Endothelial cell of umbilical vein (primary cell): ENCODE measurements at regions not wholly inside any gene's neighbourhood (a gene's known extent, or its start where the extent isn't known, plus 50 kb on each side); places are given as distances from the start of the nearest gene placed in this dataset.

Experiments
- BruUV-seq: library from RNA; stranded (reverse); fragments of 400-500 nt; replicated peaks from 2 replicates; lab custom pipeline; 2021; lab: Mats Ljungman, UMichigan
- CTCF ChIA-PET: fragments of 300-600, 350-600 bp; sonication (Branson Sonifier 250); formaldehyde crosslinking; loops from one replicate; lab custom pipeline; 2021; ENCODE audit warnings: antibody characterized with exemption, inconsistent platforms; lab: Charles Lee
- POLR2A ChIA-PET: fragments of 300-600, 350-600 bp; sonication (Branson Sonifier 250); formaldehyde crosslinking; loops from one replicate; lab custom pipeline; 2021; ENCODE audit warnings: antibody characterized with exemption, inconsistent platforms; lab: Charles Lee
- DNase-seq: peaks from one replicate; pipeline ENCODE4 v3.0.0-alpha.2; 2011; ENCODE audit warnings: low read depth, low spot score
- FAIRE-seq: peaks from 2 replicates; lab custom pipeline; 2011; peaks lifted over from hg19 to GRCh38; lab: Jason Lieb, UNC
- H2AFZ ChIP-seq: 2 replicates; pipeline ENCODE4 v1.6.0; 2012; ENCODE audit warnings: low read depth, low read length, control low read depth, inconsistent platforms
- H3K27ac ChIP-seq: 2 replicates; pipeline ENCODE4 v1.5.1; 2011; ENCODE audit warnings: low read depth, mild to moderate bottlenecking, control low read depth, low read length, moderate library complexity; ENCODE audit not compliant: insufficient read depth
- H3K27me3 ChIP-seq, 2 experiments: 2 replicates each; pipeline versions ENCODE4 v1.6.0 to v1.6.1; 2011; ENCODE audit warnings: low read length in 2 of 2, mixed read lengths in 1 of 2; ENCODE audit not compliant: control insufficient read depth in 2 of 2, insufficient read depth in 2 of 2
- H3K36me3 ChIP-seq, 2 experiments: 2 replicates in 1 of 2; 3 replicates in 1 of 2; pipeline ENCODE4 v1.5.1; 2011; ENCODE audit warnings: low read length in 2 of 2, mild to moderate bottlenecking in 1 of 2, moderate library complexity in 1 of 2; ENCODE audit not compliant: control insufficient read depth in 2 of 2, insufficient read depth in 2 of 2; ENCODE audit errors: extremely low read depth in 1 of 2
- H3K4me1 ChIP-seq: 3 replicates; pipeline ENCODE4 v1.5.1; 2011; ENCODE audit warnings: mild to moderate bottlenecking, low read length; ENCODE audit not compliant: control insufficient read depth, insufficient read depth; ENCODE audit errors: extremely low read depth
- H3K4me2 ChIP-seq: 2 replicates; pipeline ENCODE4 v1.6.1; 2011; ENCODE audit warnings: low read length, control low read depth, mixed read lengths; ENCODE audit not compliant: insufficient read depth
- H3K4me3 ChIP-seq, 3 experiments: fragments of 200-600 bp in 1 of 3; sonication (generic), shearing (Covaris generic) in 1 of 3; replicated peaks in 1 of 3; 2 replicates each; pipeline ENCODE4 v1.5.1; 2011 to 2016; ENCODE audit warnings: control low read depth in 3 of 3, low read length in 3 of 3, mild to moderate bottlenecking in 2 of 3, inconsistent platforms in 1 of 3, low read depth in 1 of 3, moderate library complexity in 1 of 3; ENCODE audit not compliant: insufficient read depth in 1 of 3
- H3K79me2 ChIP-seq: 2 replicates; pipeline ENCODE4 v1.6.0; 2012; ENCODE audit warnings: low read length, inconsistent platforms; ENCODE audit not compliant: control insufficient read depth, insufficient read depth
- H3K9ac ChIP-seq: replicated peaks from 2 replicates; pipeline ENCODE3; 2011; ENCODE audit warnings: low read length, control low read depth; ENCODE audit not compliant: insufficient read depth; ENCODE audit errors: extremely low read depth
- H3K9me1 ChIP-seq: replicated peaks from 3 replicates; pipeline ENCODE4 v1.6.0; 2011; ENCODE audit warnings: mild to moderate bottlenecking, low read length; ENCODE audit not compliant: control insufficient read depth, insufficient read depth; ENCODE audit errors: extremely low read depth
- H3K9me3 ChIP-seq: replicated peaks from 2 replicates; pipeline ENCODE4 v1.5.1; 2012; ENCODE audit warnings: low read length, inconsistent platforms; ENCODE audit not compliant: control insufficient read depth, insufficient read depth
- H4K20me1 ChIP-seq: replicated peaks from 2 replicates; pipeline ENCODE3; 2011; ENCODE audit warnings: mild to moderate bottlenecking, low read length; ENCODE audit not compliant: control insufficient read depth, insufficient read depth; ENCODE audit errors: extremely low read depth
- EZH2 ChIP-seq: IDR thresholded peaks from 2 replicates; pipeline ENCODE4 v1.6.1; 2012; ENCODE audit warnings: borderline replicate concordance, low read depth, mild to moderate bottlenecking, moderate library complexity, low read length, inconsistent platforms; ENCODE audit not compliant: severe bottlenecking
- FOS ChIP-seq: IDR thresholded peaks from 2 replicates; pipeline ENCODE4 v1.6.1; 2011; ENCODE audit warnings: mild to moderate bottlenecking, low read length, moderate library complexity, borderline replicate concordance; ENCODE audit not compliant: insufficient read depth
- GATA2 ChIP-seq: IDR thresholded peaks from 2 replicates; pipeline ENCODE4 v1.7.0; 2011; ENCODE audit warnings: low read depth, mild to moderate bottlenecking, moderate library complexity, mixed read lengths, low read length; ENCODE audit not compliant: insufficient read length, insufficient read depth
- JUN ChIP-seq: IDR thresholded peaks from 2 replicates; pipeline ENCODE4 v1.6.1; 2011; ENCODE audit warnings: borderline replicate concordance, low read depth; ENCODE audit not compliant: insufficient read length, insufficient read depth
- MYC ChIP-seq: IDR thresholded peaks from one replicate; pipeline ENCODE4 v1.6.1; 2011; ENCODE audit warnings: mild to moderate bottlenecking, low read depth, low read length
- POLR2A ChIP-seq: IDR thresholded peaks from 2 replicates; pipeline ENCODE4 v1.6.1; 2012; ENCODE audit warnings: low read depth, mild to moderate bottlenecking, control low read depth, low read length
- POLR2AphosphoS5 ChIP-seq: IDR thresholded peaks from 2 replicates; pipeline ENCODE4 v1.6.1; 2012; ENCODE audit warnings: low read depth, mild to moderate bottlenecking, control low read depth, low read length, moderate library complexity; ENCODE audit not compliant: insufficient read depth
- dilution Hi-C: fragments of 300-500 bp; cut with MboI; formaldehyde crosslinking; loops from one replicate; pipeline ENCODE4 v1.15.0; 2019; ENCODE audit warnings: low sequenced_read_pairs; ENCODE audit not compliant: extremely low pct_ligation_motif_present
- intact Hi-C: fragments of 100-400 bp; cut with micrococcal nuclease; formaldehyde crosslinking; loops from one replicate; pipeline ENCODE4 v1.10.0; 2022
- TF ChIP-seq, protein P1 (sequence below), 2 donors: IDR thresholded peaks; 1 replicate in 1 of 2; 2 replicates in 1 of 2; pipeline ENCODE4 v1.5.1; 2011; ENCODE audit warnings: low read length in 2 of 2, mild to moderate bottlenecking in 2 of 2, moderate library complexity in 2 of 2, control low read depth in 1 of 2, inconsistent platforms in 1 of 2, low read depth in 1 of 2; ENCODE audit not compliant: insufficient read depth in 1 of 2; ENCODE audit errors: extremely low read depth in 1 of 2
- TF ChIP-seq, protein P2 (sequence below): IDR thresholded peaks from 2 replicates; pipeline ENCODE4 v1.6.1; 2011; ENCODE audit not compliant: insufficient read depth, insufficient read length

DNA sequence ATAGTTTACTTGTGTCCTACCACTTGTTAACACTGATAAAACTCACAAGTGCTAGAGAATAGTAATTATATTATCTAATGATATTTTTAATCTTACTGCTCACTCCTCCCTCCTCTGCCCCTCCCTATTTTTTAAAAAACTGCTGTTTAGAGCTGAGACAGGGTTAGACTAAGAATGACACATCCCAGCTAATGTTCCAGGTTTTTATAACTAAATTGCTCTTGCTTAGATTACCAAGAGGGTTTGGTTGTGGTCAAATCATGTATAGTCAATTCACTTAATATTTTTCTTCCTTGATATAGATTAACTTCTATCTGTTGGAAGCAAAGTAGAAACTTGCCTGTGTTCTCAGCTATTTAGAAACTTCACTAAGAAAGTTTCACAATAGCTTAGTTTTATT, 60.2 kb downstream of the ATOH1 start:
- Histone ChIP-seq H3K4me3 (no peak overlapping the region), H3K9me3 (no peaks in the 10 kb centered on the region), H3K27ac (no peak overlapping the region), H3K4me2 (no peak overlapping the region), H3K79me2 (no peaks in the 10 kb centered on the region), H3K36me3 (no peaks in the 10 kb centered on the region), H4K20me1 (no peaks in the 10 kb centered on the region), H3K9ac (no peak overlapping the region), H2AFZ (no peak overlapping the region), H3K4me1 (no peaks in the 10 kb centered on the region), H3K9me1 (no peaks in the 10 kb centered on the region), H3K27me3 (no peaks in the 10 kb centered on the region)
- ChIA-PET CTCF (interaction anchor here (0.8 to 2.0 kb wide), 2 partner anchors 8 to 11 kb away, joined by 3 to 9 read pairs; no protein-coding TSS in a partner anchor), POLR2A (no interaction called here)
- BruUV-seq, result no TSS peak
- TF ChIP-seq, protein P1, sequence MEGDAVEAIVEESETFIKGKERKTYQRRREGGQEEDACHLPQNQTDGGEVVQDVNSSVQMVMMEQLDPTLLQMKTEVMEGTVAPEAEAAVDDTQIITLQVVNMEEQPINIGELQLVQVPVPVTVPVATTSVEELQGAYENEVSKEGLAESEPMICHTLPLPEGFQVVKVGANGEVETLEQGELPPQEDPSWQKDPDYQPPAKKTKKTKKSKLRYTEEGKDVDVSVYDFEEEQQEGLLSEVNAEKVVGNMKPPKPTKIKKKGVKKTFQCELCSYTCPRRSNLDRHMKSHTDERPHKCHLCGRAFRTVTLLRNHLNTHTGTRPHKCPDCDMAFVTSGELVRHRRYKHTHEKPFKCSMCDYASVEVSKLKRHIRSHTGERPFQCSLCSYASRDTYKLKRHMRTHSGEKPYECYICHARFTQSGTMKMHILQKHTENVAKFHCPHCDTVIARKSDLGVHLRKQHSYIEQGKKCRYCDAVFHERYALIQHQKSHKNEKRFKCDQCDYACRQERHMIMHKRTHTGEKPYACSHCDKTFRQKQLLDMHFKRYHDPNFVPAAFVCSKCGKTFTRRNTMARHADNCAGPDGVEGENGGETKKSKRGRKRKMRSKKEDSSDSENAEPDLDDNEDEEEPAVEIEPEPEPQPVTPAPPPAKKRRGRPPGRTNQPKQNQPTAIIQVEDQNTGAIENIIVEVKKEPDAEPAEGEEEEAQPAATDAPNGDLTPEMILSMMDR (IDR thresholded peaks at IDR 0.05; ENCODE audit: extremely low read depth in 1 of 2, insufficient read depth in 1 of 2, low read depth in 1 of 2, low read length in 2 of 2), result no peak
- no peak for TF ChIP-seq FOS
- TF ChIP-seq EZH2, result no peak
- no peak for TF ChIP-seq JUN
- TF ChIP-seq MYC, result no peak
- no peak for TF ChIP-seq POLR2AphosphoS5
- TF ChIP-seq POLR2A, result no peak
- no peak for TF ChIP-seq GATA2
- TF ChIP-seq, protein P2, sequence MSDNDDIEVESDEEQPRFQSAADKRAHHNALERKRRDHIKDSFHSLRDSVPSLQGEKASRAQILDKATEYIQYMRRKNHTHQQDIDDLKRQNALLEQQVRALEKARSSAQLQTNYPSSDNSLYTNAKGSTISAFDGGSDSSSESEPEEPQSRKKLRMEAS, result no peak
- FAIRE-seq (no peak), DNase-seq (no peak)
- intact Hi-C loops (no loop called here), dilution Hi-C loops (no loop called here)
